Left ventricle myocardium inferior (tissue), 1 donor: ENCODE measurements at regions not wholly inside any gene's neighbourhood (a gene's known extent, or its start where the extent isn't known, plus 50 kb on each side); places are given as distances from the start of the nearest gene placed in this dataset.
"Not testable (repeated sequence)": the region's sequence is repeated elsewhere in the genome, so short reads cannot be mapped to it uniquely, and the experiment has no call there.

Source experiments
- DNase-seq: peaks from one replicate; pipeline ENCODE4 v3.0.0-alpha.2; 2020
- H3K27ac ChIP-seq: fragments of 200-600 bp; replicated peaks from 2 replicates; pipeline ENCODE4 v1.8.0; 2021
- H3K27me3 ChIP-seq: fragments of 200-600 bp; 2 replicates; pipeline ENCODE4 v1.8.0; 2021; ENCODE audit warnings: low read depth
- H3K36me3 ChIP-seq: fragments of 200-600 bp; 2 replicates; pipeline ENCODE4 v1.8.0; 2021
- H3K4me1 ChIP-seq: fragments of 200-600 bp; 2 replicates; pipeline ENCODE4 v1.8.0; 2021
- H3K4me3 ChIP-seq: fragments of 200-600 bp; 2 replicates; pipeline ENCODE4 v1.8.0; 2021; ENCODE audit warnings: mild to moderate bottlenecking, moderate library complexity
- H3K9me3 ChIP-seq: fragments of 200-600 bp; replicated peaks from 2 replicates; pipeline ENCODE4 v1.8.0; 2021
- intact Hi-C: fragments of 100-400 bp; cut with micrococcal nuclease; formaldehyde crosslinking; loops from one replicate; pipeline ENCODE4 v1.11.0; 2022
- TF ChIP-seq, protein P1 (sequence below): fragments of 200-600 bp; IDR thresholded peaks from 2 replicates; pipeline ENCODE4 v1.8.0; 2021; ENCODE audit warnings: antibody characterized with exemption, mild to moderate bottlenecking, borderline replicate concordance
- donor health status: DM: no; HTN: yes; CAD: no; lungs with severe emphysema.

DNA sequence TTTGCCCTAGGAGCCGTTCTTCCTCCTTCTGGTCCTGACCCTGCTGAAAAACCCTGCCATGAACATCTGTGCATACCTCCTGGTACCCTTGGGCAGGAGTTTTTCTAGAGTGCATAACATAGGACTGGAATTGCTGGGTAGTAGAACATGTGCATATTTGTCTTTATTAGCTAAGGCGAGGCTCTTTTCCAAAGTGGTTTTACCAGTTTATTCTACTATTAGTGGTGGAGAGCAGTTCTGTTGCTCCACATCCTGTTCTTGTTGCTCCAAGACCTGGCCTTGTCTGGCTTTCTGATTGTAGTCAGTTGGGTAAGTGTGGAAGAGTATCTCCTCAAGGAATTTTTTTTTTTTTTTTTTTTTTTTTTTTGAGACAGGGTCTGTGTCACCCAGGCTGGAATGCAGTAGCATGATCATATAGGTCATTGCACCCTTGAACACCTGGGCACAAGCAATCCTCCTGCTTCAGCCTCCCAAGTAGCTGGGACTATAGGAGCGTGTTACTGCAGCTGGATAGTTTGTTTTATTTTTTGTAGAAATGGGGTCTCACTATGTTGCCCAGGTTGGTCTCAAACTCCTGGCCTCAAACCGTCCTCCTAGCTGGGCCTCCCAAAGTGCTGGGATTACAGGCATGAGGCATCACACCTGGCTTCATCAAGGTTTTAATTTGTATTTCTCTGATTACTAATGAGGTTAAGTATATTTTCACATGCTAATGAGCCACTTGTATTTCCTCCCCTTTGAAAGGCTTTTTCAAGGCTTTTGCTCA lies 85.2 kb downstream of the SPRY4 start:
- intact Hi-C loops = no loop called here
- Histone ChIP-seq H3K27me3 (no peaks in the 10 kb centered on the region), H3K4me1 (peaks cover 10% of the 10 kb centered on the region), H3K9me3 (no peaks in the 10 kb centered on the region), H3K36me3 (no peaks in the 10 kb centered on the region), H3K27ac (no peak overlapping the region), H3K4me3 (no peak overlapping the region)
- TF ChIP-seq, protein P1, sequence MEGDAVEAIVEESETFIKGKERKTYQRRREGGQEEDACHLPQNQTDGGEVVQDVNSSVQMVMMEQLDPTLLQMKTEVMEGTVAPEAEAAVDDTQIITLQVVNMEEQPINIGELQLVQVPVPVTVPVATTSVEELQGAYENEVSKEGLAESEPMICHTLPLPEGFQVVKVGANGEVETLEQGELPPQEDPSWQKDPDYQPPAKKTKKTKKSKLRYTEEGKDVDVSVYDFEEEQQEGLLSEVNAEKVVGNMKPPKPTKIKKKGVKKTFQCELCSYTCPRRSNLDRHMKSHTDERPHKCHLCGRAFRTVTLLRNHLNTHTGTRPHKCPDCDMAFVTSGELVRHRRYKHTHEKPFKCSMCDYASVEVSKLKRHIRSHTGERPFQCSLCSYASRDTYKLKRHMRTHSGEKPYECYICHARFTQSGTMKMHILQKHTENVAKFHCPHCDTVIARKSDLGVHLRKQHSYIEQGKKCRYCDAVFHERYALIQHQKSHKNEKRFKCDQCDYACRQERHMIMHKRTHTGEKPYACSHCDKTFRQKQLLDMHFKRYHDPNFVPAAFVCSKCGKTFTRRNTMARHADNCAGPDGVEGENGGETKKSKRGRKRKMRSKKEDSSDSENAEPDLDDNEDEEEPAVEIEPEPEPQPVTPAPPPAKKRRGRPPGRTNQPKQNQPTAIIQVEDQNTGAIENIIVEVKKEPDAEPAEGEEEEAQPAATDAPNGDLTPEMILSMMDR = no peak
- no peak for DNase-seq

DNA sequence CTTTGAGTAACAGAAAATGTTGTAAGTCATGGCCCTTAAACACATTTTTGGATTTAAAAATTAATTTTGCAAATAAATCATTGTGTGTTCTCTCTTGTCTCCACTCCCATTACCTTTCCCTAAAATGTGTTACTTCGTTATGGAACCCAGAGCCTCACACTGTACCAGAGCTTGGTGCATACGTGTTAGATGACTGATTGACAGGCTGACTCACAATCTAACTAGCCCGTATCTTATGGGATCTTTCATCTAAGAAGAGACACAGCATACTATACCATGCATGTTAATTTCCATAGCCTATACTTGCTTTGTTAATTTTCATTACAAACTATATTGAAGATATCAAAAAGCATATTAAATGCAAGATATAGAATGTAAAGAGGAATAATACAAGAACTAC lies 87.1 kb downstream of the SPRY4 start:
- Histone ChIP-seq H3K36me3 (no peaks in the 10 kb centered on the region), H3K4me3 (no peak overlapping the region), H3K9me3 (no peaks in the 10 kb centered on the region), H3K27me3 (no peaks in the 10 kb centered on the region), H3K4me1 (peaks cover 10% of the 10 kb centered on the region), H3K27ac (no peak overlapping the region)
- TF ChIP-seq, protein P1 = no peak
- no peak for DNase-seq
- intact Hi-C loops = no loop called here

GRCh38 chr5:142236673-142237290 lies 88.0 kb downstream of the SPRY4 start:
- H3K27ac ChIP-seq, H3K36me3 ChIP-seq, H3K4me3 ChIP-seq, intact Hi-C loops, H3K27me3 ChIP-seq, H3K9me3 ChIP-seq, DNase-seq: not testable (repeated sequence)
- H3K4me1 ChIP-seq = peaks cover 10% of the 10 kb centered on the region

DNA sequence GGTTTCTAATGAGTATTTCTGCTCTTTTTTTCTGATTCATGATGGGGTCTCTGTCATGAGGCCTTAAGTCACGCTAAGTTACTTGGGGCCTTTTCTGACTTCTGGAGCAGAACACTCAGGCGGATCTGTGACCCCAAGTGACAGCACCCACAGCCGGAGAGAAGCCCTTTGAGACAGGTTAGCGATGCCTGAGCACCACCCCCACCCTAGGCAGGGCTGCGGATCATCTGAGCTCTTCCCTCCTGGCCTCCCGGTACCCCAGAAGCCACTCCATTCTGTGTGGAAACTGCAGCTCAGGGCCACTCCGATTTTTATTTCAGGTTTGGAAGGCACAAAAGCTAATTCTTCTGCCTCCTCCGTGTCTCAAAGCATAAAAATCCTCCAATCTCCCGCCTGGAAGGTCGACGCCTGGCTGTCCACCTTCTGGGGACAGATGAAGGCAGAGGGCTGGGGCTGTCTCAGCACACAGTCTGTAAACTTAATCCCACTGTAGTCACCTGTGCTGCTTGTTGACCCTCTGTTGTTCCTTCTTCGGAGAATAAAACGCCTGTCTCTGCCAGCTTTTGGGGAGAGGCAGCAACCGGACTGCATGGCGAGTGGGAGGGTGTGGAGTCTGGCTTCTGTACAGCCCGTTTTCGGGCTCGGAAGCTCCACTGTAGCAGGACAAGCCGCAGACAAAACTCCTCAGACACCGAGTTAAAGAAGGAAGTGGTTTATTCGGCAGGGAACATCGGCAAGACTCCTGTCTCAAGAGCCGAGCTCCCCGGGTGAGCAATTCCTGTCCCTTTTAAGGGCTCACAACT lies 88.8 kb downstream of the SPRY4 start:
- DNase-seq = no peak
- TF ChIP-seq, protein P1 = no peak
- intact Hi-C loops = no loop called here
- Histone ChIP-seq H3K36me3 (no peaks in the 10 kb centered on the region), H3K4me3 (no peak overlapping the region), H3K4me1 (peaks cover 10% of the 10 kb centered on the region), H3K27me3 (no peaks in the 10 kb centered on the region), H3K9me3 (no peaks in the 10 kb centered on the region), H3K27ac (no peak overlapping the region)

- DNase-seq = no peak
- intact Hi-C loops = no loop called here
- H3K27ac ChIP-seq = no peak overlapping the region
- H3K4me3 ChIP-seq = no peak overlapping the region
- no peaks in the 10 kb centered on the region for H3K27me3 ChIP-seq
- no peaks in the 10 kb centered on the region for H3K36me3 ChIP-seq
- no peaks in the 10 kb centered on the region for H3K9me3 ChIP-seq
- TF ChIP-seq, protein P1 = no peak
- peaks cover 10% of the 10 kb centered on the region for H3K4me1 ChIP-seq
Measured at GRCh38 chr5:142235050-142235797, 89.6 kb downstream of the SPRY4 start.
